GM18870 (cell line): ENCODE measurements at regions not wholly inside any gene's neighbourhood (a gene's known extent, or its start where the extent isn't known, plus 50 kb on each side); places are given as distances from the start of the nearest gene placed in this dataset.

Source experiments
- ATAC-seq: cut with Tn5 transposase; IDR thresholded peaks from one replicate; pipeline ENCODE4 v1.9.1; 2021; ENCODE audit warnings: moderate library complexity; ENCODE audit not compliant: unreplicated experiment

DNA sequence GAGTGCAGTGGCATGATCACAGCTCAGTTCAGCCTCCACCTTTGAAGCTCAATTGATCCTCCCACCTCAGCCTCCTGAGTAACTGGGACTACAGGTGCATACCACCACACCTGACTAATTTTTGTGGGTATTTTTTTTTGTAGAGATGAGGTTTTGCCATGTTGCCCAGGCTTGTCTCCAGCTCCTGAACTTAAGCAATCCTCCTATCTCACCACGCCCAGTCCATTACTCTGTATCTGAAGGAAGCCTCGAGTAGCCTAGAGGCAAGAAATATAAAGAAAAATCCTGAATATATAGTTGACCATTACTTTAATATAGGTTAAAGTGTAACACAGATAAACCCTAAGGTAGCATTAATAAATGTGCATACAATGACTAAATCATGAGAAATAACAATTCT lies 686.8 kb upstream of the PIK3C3 start:
- ATAC-seq: no peak

DNA sequence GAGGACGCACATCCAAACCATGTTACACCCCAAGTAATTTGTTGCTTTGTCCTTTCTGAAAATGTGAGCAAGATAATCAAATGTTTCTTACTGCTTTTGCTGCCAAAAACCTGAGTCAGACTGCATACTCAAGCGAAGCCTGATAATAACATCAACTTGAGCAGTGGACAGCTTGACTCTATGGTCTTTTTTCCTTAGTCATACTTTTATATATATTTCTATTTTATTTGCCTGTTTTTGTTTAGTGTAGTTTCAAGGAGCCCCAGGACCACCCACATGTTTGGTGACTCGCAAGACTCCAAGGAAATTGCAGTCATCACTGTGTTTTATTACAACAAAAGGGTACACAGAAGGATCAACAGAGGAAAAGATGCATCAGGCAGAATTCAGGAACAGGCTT lies 688.4 kb upstream of the PIK3C3 start:
- ATAC-seq: no peak

DNA sequence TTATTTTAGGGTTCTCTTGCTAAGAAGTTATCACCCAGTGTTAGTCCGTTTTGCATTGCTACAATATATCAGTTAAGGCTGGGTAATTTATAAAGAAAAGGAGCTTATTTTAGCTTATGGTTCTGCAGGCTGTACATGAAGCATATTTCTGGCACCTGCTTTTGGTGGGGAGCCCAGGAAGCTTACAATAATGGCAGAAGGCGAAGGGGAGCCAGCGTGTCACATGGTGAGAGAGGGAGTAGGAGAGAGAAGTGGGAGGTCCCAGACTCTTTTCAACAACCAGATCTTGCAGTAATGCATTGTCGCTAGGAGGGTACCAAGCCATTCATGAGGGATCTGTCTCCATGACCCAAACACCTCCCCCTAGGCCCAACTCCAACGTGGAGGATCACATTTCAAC lies 688.8 kb upstream of the PIK3C3 start:
- ATAC-seq: no peak

DNA sequence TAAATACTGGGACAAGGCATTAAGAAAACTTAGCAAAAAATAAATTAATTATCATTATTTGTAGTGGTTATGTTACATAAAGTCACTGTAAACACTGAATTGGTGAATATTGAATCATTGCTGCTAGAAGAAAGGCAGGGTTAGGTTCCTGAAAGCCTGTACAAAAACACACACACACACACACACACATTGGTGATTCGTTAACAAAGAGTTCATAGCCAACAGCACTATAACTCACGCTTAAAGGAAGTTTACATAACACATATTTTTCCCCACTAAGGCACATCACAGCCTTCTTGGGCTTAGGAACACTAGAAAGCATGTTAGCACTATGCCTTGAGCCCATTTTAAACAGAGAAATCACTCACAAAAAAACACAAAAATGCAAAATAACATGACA lies 690.0 kb upstream of the PIK3C3 start:
- no peak for ATAC-seq

DNA sequence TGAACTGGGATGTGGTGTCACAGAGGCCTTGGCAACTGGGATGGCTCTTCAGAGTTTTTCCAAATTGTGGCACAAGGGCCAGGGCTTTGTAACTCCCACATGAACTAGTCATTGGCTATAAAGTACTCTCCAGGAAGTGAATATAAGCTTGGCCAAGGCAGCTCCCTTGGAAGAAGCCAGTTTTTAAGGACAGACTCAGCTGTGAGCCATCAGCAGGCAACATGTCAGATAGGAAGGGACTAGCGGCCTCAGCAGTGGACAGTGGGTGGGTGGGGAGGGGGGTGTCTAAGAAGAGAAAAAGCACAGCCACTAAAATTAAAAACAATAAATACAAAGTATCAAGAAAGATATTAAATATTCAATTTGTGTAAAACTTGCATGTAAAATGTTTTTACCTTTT lies 691.1 kb upstream of the PIK3C3 start:
- no peak for ATAC-seq

DNA sequence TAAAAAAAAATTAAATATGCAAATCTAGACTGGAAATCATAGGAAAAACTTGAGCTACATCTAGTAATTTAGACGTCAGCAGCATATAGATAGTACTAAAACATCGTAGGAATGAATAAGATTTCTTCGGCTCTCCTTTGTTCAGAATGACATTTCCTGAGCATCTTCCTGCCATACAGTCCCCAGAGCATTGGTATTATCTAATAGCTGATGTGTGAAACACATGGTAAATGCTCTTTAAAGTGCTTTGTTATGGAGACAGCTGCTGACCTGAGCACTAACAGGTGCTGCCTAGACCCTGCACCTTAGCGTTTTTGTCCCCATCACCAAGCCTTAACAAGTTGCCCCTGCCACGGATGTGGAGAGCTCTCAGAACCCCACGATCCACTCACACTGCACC lies 692.3 kb upstream of the PIK3C3 start:
- no peak for ATAC-seq

DNA sequence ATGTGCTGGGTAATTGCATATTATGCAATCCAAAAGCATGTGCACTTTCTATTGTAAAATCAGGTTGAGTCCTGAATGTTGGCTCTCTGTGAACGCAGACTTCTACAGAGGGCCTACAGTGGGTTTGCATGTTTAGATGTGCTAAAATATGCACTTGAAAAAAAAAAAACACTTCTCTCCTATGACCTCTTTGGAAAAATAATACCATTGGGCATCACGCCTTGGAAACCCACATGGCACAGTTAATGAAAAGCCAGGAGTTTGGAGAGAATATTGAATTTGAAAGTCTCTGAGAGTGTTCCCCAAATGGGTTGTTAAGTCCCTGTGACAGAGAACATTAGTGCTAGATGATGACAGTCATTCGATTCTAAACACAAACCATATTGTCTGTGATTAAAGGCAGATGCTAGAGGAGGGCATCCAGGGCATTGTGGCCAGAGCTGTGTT lies 710.4 kb upstream of the PIK3C3 start:
- ATAC-seq: no peak

DNA sequence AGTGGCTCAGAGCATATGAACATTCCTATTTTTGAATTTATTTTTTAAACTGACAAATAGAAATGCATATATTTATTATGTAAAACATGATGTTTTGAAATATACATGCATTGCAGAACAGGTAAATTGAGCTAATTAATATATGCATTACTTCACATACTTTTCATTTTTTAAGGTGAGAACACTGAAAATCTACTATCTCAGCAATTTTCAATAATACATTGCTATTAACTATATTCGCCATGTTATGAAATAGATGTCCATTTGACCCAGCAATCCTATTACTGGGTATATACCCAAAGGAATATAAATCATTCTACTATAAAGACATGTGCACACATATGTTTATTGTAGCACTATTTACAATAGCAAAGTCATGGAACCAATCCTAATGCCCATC lies 717.7 kb upstream of the PIK3C3 start:
- ATAC-seq: no peak

DNA sequence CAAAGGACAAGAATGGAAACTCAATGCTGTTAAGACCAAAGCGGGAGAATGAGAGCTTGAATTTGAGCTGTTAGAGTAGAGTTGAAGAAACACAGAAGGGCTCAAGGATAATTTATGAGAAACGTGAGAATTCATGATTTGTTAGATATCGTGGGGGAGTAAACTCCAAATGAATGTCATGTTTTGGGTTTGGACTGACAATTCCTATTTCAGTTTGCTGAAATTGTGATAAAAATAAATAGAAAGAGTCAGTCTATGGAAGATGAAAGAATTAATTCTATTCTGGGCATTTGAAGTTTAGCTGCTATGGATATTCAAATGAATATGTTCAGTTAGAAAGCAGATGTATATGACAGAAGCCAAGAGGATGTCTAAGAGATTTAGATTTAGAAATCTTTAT lies 723.4 kb upstream of the PIK3C3 start:
- ATAC-seq: no peak

DNA sequence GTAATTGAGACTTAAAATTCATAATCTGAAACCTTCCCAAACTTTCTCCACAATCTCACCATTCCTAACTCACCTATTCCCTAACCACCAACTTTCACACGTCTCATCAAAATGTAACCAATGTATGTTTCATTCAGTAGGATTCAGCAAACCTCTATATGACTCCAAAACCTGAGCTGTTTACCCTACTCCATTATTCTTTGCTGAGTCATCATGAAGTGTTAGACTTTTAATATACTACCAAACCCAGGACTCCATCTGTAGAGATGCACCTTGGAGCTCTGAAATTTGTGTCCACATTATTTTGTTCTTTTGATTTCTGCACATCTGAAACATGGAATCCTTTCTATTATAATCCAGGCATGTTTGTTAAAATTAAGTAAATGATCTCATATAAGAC lies 727.0 kb upstream of the PIK3C3 start:
- no peak for ATAC-seq

DNA sequence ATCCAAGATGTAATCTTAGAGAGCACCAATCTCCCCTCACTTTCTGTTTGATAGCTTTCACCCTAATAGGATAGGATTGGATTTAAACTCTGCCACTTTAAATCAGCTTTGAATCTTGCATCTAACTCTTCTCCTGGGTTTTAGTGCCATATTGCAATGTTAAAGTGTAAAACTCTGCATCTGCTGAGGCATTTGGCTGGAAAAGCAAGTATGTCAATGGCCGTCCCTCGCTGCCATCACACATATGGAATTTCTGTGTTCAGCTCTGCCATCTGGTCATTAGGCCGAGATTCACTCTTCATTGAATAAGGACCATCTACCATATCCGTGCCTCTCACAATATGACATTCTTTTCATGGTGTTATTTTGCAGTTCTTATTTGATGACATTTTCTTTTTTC lies 728.1 kb upstream of the PIK3C3 start:
- no peak for ATAC-seq

DNA sequence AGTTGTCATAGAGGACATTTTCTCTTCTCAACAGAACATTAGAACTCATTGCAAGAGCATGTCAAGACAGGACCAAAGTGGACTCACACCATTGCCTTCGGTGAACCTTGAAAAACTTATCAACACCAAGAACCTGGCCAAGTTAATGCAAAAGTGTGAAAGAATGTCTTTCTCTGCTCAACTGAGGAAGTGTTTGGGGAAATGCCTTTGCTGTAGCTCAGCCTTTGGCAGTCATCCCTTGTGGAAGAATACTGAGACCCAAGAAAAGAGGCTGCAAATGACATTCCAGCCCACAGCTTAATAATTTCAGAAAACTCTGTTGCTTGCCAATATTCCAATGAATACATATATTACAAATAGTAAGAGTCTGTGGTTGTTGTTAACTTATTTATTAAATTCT lies 728.8 kb upstream of the PIK3C3 start:
- ATAC-seq: no peak

DNA sequence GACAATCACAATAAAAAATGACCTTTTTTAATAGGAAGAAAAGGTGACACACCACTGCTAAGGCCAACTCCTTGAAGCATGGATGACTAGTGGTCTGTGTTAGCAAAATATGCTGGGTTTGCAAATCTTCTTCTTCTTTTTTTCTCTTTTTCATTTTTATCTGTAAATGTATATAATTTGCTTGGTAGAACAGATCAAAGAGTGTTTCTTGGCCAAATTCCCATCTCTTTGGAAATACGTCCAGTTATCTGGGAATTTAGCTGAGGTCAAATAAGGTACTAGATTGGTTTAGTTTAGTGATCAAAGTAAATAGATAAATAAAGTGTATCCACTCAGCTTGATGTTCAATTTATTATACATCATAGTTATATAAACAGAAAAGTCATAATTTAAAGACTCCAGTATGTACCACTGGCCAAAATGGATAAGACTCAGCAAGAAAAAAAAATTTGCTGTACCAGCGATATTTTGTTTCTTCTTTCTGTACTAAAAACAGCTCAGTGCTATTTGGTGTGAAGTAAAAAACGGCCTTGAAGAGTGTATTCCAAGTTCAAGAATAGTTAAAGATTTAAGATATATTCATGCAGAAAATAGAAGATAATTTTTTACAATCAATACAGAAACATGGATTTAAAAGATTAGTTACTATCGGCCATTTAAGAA lies 738.6 kb upstream of the PIK3C3 start:
- no peak for ATAC-seq

DNA sequence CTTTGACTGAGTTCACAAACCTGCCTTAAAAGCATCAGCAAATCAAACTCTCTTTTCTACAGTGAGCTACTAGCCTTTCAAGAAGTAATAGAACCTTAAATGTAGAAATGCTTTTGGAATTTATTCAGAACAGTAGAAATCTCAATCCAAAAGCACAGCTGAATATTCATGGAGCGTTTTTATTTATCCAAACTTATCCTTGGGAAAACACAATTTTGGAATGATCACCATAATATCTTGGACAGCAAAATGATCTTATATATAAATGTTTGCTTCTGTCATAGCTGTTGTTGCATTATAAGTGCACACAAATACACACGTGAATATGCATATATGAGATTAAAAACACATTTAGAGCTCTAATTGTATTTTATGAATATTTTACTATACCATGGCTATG lies 747.3 kb upstream of the PIK3C3 start:
- ATAC-seq: no peak

DNA sequence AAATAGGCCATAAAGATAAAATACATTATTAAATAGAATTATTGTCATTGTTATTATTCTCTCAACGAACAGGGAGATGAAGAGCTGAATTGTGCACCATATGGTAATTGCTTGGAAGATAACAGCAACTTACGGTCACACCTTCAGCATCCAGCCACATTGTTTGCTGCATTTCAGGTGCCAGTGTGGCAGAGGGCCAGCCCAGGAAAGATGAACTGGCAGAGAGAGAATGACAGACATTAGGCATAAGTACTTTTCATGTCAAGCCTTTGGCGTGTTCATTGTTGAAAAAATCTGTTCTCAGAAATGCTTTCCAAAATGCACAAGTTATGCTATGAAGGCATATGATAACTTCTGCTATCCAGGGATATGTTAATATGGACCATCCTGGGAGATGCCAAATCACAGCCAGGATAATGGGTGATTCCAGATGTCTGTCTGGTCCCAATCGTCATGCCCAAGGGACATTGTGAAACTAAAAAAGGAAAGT lies 748.6 kb upstream of the PIK3C3 start:
- ATAC-seq: no peak

DNA sequence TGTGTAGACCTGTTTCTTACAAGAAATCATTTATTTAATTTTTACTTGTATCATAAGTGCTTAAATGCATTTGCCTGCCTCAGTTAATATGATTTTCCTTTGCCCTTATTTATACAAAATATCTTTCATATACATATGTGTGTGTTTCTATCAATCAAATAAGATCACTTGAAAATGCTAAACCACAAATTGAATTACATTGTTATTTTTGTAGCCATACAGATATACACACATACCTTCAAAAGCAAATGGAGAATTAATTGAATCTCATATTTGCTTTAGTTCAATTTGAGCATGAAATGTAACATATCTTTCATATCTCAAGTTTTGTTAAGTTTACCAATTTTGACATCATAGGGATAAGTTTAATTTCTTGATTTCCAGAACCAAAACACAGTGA lies 755.8 kb upstream of the PIK3C3 start:
- no peak for ATAC-seq

DNA sequence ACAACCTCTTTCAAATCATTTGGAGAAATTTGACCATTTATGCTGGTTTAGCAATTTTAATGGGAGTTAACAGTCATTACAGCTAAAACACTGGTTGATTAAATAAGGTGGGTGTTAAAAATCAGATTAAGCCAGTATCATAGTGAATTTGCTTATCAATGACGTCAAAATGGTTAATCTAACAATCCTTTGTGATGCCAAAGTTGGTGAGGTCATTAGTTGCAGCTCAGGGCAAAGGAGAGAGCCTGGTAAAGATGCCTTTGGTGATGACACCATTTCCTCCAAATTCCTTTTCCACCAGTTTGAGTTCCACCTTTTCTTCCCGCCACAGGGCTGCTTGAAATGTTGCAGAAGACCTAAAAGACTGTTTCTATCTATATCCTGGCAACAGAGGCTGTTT lies 757.1 kb upstream of the PIK3C3 start:
- no peak for ATAC-seq

DNA sequence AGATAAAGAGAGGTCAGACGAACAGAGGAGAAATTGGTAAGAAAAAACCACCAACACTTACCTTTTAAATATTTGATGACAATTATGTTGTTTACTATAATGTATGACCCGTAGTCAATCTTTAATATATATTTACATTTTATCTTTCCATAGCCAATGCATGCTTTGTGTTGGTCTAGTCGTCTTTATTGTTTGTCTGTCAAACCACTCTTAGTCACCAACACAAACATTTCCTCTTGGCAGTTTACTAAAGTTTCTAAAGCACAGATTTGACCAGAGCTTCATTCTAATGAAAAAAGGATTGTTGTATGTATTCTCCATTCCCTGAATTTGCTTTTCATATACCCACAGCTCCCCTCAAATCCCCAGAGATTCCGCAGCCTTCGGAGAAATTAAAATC lies 784.7 kb upstream of the PIK3C3 start:
- no peak for ATAC-seq

DNA sequence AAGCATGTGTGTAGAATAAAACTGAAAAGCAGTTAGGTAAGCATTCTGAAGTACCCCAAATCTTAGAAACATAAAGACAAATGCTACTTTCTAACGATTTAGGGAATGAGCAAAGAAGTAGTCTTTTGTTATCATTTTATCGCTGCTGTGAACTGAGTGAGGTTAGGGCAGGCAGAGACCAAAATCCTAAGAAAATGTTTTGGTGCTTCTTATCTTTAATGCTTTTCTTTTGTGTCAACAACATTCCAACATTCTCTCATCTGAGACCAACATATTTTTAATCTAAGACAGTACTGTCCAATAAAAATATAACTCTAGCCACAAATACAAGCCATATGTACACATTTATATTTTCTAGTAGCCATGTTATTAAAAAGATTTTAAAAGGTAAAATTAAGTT lies 789.4 kb upstream of the PIK3C3 start:
- ATAC-seq: no peak

DNA sequence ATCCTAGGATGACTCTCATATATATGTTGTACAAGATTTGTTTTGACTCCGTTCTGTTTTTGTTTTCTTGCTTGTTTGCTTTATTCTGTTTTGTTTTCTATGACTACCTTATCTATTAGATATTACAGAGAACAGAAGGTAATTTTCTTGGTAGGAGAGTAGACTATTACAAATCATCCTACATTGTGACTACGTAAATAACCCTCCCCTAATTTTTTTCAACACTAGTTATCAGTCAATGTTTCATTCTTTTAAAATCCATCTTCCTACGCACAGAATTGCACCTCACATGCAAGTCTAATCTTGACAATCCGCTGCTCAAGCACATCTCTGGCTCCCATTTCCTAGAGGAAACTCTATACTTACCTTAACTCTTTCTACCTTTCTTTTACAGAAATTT lies 792.3 kb upstream of the PIK3C3 start:
- no peak for ATAC-seq

DNA sequence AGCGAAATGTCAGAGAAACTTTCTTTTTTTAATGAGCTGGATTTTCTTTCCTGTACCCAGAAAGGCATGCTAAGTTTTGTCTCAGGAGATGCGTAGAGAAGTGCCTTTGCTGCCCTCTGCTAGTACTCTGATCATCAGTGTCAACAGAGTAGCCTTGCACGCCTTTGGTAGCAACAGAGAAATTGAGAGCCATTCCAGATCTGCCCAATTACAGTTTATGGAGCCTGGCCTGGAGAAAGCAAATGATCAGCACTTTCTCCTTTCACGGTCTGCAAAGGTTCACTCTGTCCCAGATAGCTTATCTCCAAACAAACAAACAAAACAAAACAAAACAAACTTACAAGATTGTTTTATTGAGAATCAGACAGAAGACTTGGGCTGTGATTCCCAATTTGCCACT lies 792.8 kb upstream of the PIK3C3 start:
- ATAC-seq: no peak

DNA sequence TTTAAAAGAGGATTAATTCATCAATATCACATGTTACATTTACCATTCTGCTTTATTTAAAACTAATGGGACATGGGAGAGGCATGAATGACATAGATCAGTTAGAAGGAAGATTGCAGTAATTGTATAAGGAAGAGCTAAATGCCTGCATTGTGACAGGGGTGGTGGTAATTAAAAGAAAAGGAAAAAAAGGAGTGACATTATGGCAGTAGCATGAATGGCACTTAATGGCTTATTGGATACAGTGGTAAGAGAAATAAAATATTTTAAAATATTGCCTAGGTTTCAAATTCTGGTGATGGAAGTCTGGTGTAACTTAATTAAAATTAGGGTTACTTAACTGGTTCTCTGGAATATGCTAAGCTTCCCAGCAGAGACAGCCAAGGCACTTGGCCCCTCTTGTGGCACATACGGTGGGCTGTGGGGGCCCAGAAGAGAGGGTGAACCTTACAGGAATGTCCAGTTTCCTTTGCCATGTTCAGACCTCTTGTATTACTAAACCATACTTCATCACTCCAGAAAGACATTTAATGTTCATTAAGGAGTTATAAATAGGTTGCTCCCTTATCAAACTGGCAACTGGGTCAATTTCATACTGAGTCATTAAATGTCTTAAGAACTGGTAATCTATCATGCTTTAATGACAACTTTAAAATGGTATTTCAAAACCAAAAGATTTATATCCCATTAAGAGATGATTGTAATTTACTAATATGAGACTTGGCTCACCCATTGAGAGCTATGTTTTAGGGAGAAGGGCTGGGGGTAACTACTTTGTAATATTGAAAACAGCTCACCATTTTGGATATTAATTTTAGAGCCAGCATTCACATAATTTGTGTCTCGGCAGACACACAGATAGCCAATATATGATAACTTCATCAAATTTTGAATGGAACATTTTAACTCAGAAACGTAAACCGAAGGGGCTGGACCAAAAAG lies 798.9 kb upstream of the PIK3C3 start:
- ATAC-seq: no peak
